Neural cell (in vitro differentiated cells): ENCODE measurements at regions not wholly inside any gene's neighbourhood (a gene's known extent, or its start where the extent isn't known, plus 50 kb on each side); places are given as distances from the start of the nearest gene placed in this dataset.

ENCODE experiments used
- EP300 ChIP-seq: fragments of 450-650 bp; conservative IDR thresholded peaks from 2 replicates; pipeline ENCODE4 v1.6.1; 2014; ENCODE audit warnings: antibody characterized with exemption, mild to moderate bottlenecking, moderate library complexity; ENCODE audit not compliant: poor library complexity, severe bottlenecking
- EZH2 ChIP-seq: fragments of 200-600, 300-800 bp; shearing (Covaris generic), sonication (generic); IDR thresholded peaks from 2 replicates; pipeline ENCODE4 v1.6.1; 2014; ENCODE audit warnings: antibody characterized with exemption, low read length, borderline replicate concordance, mild to moderate bottlenecking; ENCODE audit not compliant: insufficient read depth, poor library complexity, severe bottlenecking
- MXI1 ChIP-seq: fragments of 450-650 bp; conservative IDR thresholded peaks from 2 replicates; pipeline ENCODE4 v1.6.1; 2014; ENCODE audit warnings: antibody characterized with exemption, mild to moderate bottlenecking; ENCODE audit not compliant: poor library complexity, severe bottlenecking
- POLR2AphosphoS5 ChIP-seq: IDR thresholded peaks from 2 replicates; pipeline ENCODE4 v1.6.1; 2012
- RAD21 ChIP-seq: fragments of 450-650 bp; conservative IDR thresholded peaks from 2 replicates; pipeline ENCODE4 v1.6.1; 2014; ENCODE audit warnings: antibody characterized with exemption, mild to moderate bottlenecking, moderate library complexity
- TAF1 ChIP-seq: IDR thresholded peaks from 2 replicates; pipeline ENCODE4 v1.6.1; 2012; ENCODE audit warnings: low read depth
- TF ChIP-seq, protein P1 (sequence below): fragments of 450-650 bp; IDR thresholded peaks from 2 replicates; pipeline ENCODE4 v1.5.1; 2014; ENCODE audit warnings: antibody characterized with exemption, mild to moderate bottlenecking, moderate library complexity; ENCODE audit not compliant: poor library complexity, severe bottlenecking
- TF ChIP-seq, protein P2 (sequence below): IDR thresholded peaks from 2 replicates; pipeline ENCODE4 v1.6.1; 2012; ENCODE audit warnings: borderline replicate concordance

DNA sequence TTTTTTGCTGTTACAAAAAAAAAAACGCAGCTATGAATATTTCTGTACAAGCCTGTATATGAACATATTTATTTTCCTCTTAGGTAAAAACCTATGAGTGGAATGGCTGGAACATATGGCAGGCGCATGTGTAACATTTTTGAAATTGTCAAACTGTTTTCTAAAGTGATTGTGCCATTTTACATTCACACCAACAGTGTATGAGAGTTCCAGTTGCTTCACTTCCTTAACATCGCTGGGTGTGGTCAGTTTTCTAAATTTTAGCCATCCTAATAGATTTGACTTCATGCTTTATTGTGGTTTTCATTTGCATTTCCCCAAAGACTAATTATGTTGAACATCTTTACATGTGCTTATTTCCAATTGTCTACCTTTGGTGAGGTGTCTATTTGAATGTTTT, 306.8 kb downstream of the KCNRG start:
- TF ChIP-seq, protein P1, sequence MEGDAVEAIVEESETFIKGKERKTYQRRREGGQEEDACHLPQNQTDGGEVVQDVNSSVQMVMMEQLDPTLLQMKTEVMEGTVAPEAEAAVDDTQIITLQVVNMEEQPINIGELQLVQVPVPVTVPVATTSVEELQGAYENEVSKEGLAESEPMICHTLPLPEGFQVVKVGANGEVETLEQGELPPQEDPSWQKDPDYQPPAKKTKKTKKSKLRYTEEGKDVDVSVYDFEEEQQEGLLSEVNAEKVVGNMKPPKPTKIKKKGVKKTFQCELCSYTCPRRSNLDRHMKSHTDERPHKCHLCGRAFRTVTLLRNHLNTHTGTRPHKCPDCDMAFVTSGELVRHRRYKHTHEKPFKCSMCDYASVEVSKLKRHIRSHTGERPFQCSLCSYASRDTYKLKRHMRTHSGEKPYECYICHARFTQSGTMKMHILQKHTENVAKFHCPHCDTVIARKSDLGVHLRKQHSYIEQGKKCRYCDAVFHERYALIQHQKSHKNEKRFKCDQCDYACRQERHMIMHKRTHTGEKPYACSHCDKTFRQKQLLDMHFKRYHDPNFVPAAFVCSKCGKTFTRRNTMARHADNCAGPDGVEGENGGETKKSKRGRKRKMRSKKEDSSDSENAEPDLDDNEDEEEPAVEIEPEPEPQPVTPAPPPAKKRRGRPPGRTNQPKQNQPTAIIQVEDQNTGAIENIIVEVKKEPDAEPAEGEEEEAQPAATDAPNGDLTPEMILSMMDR, result no peak
- TF ChIP-seq RAD21 (no peak), MXI1 (no peak), EP300 (no peak), POLR2AphosphoS5 (no peak), TAF1 (no peak), EZH2 (no peak)
- TF ChIP-seq, protein P2, sequence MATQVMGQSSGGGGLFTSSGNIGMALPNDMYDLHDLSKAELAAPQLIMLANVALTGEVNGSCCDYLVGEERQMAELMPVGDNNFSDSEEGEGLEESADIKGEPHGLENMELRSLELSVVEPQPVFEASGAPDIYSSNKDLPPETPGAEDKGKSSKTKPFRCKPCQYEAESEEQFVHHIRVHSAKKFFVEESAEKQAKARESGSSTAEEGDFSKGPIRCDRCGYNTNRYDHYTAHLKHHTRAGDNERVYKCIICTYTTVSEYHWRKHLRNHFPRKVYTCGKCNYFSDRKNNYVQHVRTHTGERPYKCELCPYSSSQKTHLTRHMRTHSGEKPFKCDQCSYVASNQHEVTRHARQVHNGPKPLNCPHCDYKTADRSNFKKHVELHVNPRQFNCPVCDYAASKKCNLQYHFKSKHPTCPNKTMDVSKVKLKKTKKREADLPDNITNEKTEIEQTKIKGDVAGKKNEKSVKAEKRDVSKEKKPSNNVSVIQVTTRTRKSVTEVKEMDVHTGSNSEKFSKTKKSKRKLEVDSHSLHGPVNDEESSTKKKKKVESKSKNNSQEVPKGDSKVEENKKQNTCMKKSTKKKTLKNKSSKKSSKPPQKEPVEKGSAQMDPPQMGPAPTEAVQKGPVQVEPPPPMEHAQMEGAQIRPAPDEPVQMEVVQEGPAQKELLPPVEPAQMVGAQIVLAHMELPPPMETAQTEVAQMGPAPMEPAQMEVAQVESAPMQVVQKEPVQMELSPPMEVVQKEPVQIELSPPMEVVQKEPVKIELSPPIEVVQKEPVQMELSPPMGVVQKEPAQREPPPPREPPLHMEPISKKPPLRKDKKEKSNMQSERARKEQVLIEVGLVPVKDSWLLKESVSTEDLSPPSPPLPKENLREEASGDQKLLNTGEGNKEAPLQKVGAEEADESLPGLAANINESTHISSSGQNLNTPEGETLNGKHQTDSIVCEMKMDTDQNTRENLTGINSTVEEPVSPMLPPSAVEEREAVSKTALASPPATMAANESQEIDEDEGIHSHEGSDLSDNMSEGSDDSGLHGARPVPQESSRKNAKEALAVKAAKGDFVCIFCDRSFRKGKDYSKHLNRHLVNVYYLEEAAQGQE, result no peak
